22Rv1 (cell line): ENCODE measurements at regions not wholly inside any gene's neighbourhood (a gene's known extent, or its start where the extent isn't known, plus 50 kb on each side); places are given as distances from the start of the nearest gene placed in this dataset.

ENCODE experiments used
- H3K27ac ChIP-seq: fragments of 450-650 bp; 2 replicates; pipeline ENCODE4 v1.5.1; 2017
- ZFX ChIP-seq: fragments of 450-650 bp; IDR thresholded peaks from 2 replicates; pipeline ENCODE4 v1.6.1; 2017; ENCODE audit warnings: antibody characterized with exemption, borderline replicate concordance
- TF ChIP-seq, protein P1 (sequence below): fragments of 450-650 bp; IDR thresholded peaks from 2 replicates; pipeline ENCODE4 v1.5.1; 2017; ENCODE audit warnings: mild to moderate bottlenecking

DNA sequence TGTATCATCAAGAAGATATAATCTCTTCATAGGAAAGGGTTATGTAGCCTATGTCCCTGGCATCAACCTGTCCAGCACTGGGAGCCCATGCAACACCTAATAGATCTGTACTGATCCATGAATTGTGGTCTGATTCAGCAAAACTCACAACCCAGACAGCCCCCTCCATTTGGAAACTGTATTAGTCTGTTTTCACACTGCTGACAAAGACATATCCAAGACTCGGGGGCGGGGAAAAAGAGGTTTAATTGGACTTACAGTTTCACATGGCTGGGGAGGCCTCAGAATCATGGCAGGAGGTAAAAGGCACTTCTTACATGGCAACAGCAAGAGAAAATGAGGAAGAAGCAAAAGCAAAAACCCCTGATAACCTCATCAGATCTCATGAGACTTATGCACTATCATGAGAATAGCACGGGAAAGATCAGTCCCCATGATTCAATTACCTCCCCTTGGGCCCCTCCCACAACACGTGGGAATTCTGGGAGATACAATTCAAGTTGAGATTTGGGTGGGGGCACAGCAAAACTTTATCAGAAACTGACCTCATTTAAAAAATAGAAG is 83.3 kb downstream of the TRIM42 start:
- TF ChIP-seq, protein P1, sequence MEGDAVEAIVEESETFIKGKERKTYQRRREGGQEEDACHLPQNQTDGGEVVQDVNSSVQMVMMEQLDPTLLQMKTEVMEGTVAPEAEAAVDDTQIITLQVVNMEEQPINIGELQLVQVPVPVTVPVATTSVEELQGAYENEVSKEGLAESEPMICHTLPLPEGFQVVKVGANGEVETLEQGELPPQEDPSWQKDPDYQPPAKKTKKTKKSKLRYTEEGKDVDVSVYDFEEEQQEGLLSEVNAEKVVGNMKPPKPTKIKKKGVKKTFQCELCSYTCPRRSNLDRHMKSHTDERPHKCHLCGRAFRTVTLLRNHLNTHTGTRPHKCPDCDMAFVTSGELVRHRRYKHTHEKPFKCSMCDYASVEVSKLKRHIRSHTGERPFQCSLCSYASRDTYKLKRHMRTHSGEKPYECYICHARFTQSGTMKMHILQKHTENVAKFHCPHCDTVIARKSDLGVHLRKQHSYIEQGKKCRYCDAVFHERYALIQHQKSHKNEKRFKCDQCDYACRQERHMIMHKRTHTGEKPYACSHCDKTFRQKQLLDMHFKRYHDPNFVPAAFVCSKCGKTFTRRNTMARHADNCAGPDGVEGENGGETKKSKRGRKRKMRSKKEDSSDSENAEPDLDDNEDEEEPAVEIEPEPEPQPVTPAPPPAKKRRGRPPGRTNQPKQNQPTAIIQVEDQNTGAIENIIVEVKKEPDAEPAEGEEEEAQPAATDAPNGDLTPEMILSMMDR: no peak
- no peak for TF ChIP-seq ZFX
- H3K27ac ChIP-seq: no peak overlapping the region

DNA sequence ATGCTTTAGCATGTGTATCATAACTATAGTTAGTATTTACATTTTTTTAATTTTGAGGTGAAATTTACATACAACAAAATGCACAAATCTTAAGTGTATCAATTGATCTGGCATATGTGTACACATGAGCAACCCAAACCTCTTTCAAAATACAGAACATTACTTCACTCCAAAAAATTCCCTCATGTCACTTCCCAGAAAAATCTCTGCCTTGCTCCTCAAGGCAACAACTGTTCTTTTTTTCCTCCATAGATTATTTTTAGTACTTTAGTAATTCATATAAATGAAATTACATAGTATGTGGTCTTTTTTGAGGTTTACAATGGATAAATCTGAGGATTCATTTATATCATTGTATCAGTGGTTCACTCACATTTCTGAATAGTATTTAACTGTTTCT is 84.9 kb downstream of the TRIM42 start:
- no peak overlapping the region for H3K27ac ChIP-seq
- no peak for TF ChIP-seq ZFX
- TF ChIP-seq, protein P1: no peak

DNA sequence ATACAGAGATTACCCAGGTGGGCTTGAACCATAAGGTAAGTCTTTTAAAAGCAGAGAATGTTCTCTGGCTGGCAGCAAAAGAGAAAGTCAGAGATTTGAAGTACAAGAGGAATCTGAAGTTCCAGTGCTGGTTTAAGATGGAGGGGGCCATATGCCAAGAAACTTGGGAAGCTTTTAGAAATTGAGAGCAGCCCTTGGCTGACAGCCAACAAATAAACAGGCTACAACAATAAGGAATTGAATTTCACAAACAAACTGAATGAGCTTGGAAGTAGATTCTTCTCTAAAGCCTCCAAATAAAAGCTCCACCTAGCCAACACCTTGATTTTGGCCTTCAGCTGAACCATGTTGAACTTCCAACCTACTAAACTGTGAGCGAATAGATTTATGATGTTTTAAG is 85.7 kb downstream of the TRIM42 start:
- TF ChIP-seq ZFX: no peak
- TF ChIP-seq, protein P1: no peak
- no peak overlapping the region for H3K27ac ChIP-seq

DNA sequence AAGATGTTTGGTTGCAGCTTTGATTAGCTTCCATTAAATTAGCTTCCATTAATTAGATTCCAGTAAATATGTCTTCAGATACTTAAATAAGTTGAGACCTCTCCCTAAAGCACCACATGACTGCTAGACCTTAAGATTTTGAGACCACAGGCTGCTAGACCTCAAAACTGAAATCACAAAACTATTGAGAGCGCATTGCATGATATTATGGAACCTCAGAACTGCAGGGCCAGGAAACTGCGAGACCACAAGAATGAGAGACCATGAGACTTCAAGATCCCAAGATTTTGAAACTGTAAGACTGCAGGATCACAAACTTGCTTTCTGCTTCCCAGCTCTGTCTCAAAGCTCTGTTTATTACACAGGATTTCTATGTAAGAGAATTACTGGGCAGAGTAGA is 87.4 kb downstream of the TRIM42 start:
- TF ChIP-seq ZFX: no peak
- TF ChIP-seq, protein P1: no peak
- no peak overlapping the region for H3K27ac ChIP-seq

DNA sequence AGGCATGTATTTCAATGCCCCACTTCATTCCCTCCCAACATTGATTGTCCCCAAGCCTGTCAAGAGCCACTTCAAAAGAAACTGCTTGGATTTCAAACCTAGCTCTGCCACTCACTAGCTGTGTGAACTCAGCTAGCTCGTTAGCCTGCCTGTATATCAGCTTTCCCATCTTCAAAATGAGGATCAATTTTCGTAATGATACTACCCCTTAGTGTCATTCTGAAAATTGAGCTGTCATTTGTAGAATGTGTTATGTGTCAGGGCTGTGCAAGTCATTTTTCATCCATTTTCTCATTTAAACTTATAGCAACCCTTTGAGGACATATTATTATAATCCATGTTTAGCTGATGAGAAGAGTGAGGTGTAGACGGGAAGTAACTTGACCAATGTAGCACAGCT is 88.6 kb downstream of the TRIM42 start:
- H3K27ac ChIP-seq: no peak overlapping the region
- TF ChIP-seq, protein P1: no peak
- no peak for TF ChIP-seq ZFX

DNA sequence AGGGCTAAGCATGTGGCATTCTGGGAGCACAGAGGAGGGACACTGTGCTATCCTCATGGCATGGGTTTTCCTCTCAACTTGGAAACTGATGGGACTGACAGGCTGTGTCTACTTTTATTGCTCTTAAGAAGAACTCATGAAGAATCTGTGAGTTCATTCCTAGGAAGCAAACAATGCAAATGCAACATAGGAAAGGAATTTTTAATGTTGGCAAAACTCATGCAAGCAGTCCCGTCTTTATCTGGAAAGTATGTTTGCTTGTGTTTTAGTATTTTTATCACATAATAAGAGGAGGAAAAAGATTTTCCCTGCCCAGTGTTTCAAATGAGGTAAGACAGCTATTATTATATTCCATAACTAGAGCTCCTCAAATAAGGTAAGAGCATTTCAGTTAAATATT is 89.7 kb downstream of the TRIM42 start:
- H3K27ac ChIP-seq: no peak overlapping the region
- TF ChIP-seq, protein P1: no peak
- TF ChIP-seq ZFX: no peak

DNA sequence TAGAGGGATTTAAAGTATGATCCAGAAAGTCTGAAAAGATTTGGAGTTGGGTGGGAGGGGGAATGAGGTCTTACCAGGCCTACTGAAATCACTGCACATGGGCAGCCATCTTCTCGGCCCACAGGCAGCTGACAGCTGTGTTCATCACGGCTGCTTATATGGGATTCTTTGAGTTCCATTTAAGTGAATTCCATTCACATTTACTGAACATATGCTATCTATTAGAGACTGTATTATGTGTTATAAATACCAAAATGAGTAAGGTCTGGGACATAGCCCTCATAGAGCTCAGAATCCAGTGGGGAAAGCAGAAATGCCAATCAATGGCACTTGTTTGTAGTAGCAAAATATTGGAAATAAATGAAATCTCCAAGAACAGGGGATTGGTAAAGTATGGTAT is 91.1 kb downstream of the TRIM42 start:
- no peak overlapping the region for H3K27ac ChIP-seq
- no peak for TF ChIP-seq ZFX
- TF ChIP-seq, protein P1: no peak
